Stromal cell of bone marrow (primary cell): ENCODE measurements at regions not wholly inside any gene's neighbourhood (a gene's known extent, or its start where the extent isn't known, plus 50 kb on each side); places are given as distances from the start of the nearest gene placed in this dataset.
A peak's percentile ranks its signal among the peaks of the same experiment; 100 is the strongest.
"Not testable (repeated sequence)": the region's sequence is repeated elsewhere in the genome, so short reads cannot be mapped to it uniquely, and the experiment has no call there.

Experiments used
- DNase-seq: peaks from one replicate; pipeline ENCODE4 v3.0.0-alpha.2; 2012; ENCODE audit warnings: low read depth

GRCh38 chr3:153221748-153222162 is 59.7 kb downstream of the RAP2B start:
- peak; percentile 85 for DNase-seq

DNA sequence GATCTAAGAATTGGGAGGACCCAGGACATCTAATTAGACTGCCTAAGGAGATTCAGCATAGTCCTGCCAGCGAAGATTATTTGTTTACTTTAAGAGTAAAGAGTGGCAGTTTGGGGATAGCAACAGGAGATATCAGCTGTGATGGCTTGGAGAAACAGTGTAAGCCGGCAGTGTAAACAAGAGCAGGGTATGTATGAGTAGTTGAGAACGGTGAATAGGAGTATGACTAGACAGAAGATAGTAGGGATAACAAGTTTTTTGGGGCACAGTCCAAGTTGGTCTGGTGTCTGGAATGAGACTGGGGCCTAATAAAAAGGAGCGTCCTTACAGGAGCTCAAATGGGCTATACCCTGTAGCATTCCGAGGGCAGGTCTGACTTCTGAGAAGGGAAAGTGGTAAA is 64.9 kb downstream of the RAP2B start:
- not testable (repeated sequence) for DNase-seq

DNA sequence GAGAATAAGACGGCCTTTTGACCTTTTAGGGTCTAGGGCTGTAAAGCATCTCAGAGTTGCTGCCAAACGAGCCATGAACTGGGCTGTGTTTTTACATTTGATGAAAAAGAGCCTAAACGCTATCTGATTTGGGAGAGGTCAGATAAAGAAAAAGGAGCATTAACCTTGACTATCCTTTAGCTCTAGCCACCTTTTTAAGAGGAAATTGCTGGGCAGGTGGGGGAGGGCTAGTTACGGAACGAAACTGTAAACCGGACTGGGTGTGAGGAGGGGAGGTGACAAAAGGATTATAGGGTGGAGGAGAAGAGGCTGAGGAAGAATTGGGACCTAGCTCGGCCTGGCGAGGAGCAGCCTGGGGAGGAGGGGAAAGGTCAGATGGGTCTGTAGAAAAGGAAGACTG is 68.4 kb downstream of the RAP2B start:
- DNase-seq: not testable (repeated sequence)

- not testable (repeated sequence) for DNase-seq
Observed at GRCh38 chr3:153231245-153231644, 69.2 kb downstream of the RAP2B start.

DNA sequence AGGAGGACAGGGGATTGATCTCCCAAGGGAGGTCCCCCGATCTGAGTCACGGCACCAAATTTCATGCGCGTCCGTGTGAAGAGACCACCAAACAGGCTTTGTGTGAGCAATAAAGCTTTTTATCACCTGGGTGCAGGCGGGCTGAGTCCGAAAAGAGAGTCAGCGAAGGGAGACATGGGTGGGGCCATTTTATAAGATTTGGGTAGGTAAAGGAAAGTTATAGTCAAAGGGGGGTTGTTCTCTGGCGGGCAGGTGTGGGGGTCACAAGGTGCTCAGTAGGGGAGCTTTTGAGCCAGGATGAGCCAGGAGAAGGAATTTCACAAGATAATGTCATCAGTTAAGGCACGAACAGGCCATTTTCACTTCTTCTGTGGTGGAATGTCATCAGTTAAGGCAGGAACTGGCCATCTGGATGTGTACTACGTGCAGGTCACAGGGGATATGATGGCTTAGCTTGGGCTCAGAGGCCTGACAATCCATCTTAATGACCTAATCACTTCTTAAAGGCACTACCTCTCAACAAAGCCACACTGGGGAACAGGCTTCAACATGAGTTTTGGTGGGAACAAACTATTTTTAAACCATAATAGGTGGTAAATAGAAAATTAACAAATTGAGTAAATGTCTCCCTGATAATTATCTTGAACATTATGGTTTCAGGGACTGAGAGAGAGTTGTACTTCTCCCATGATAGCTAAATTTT is 70.2 kb downstream of the RAP2B start:
- DNase-seq: not testable (repeated sequence)

GRCh38 chr3:153232851-153233271 is 70.8 kb downstream of the RAP2B start:
- DNase-seq: peak; percentile 68

DNA sequence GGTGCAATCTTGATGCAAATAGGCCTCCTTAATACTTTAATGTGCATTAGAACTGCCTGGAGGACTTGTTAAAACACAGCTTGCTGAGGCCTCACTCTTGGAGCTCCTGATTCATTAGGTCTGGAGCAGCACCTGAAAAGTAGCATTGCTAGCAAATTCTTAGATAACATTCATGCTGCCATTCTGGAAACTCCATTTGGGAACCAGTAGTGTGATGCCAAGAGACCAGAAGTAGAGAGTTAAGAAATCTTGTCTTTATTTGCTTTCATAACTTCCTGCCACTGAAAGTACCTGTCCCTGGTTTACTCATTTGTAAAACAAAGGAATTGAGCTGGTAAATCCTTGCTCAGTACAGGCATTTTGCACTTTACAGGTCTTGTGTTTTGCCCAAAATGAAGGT is 72.0 kb downstream of the RAP2B start:
- no peak for DNase-seq

GRCh38 chr3:153242896-153243295 is 80.9 kb downstream of the RAP2B start:
- no peak for DNase-seq

DNA sequence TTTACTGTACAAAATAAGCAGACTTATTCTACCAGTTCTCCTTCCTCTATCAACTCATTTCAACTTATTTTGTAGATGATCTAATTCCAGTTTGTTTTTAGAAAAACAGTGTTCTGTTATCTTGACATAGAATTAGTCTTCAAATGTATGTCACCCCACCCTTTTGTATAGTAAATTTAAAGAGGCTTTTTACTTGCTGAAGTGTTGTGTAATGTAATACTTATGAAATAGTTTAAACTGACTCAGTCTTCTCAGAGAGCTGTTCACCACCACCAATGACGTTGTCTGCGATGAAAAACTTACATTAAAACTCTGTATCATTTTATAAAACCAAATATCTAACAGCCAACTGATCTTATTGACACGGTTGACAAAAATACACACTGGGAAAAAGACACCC is 82.9 kb downstream of the RAP2B start:
- DNase-seq: no peak

- no peak for DNase-seq
Observed at GRCh38 chr3:153245661-153246060, 83.6 kb downstream of the RAP2B start.

GRCh38 chr3:153246331-153246730 is 84.3 kb downstream of the RAP2B start:
- no peak for DNase-seq

- peak; percentile 87 for DNase-seq
Observed at GRCh38 chr3:153246806-153247205, 84.8 kb downstream of the RAP2B start.

GRCh38 chr3:153247331-153248330 is 85.6 kb downstream of the RAP2B start:
- no peak for DNase-seq

DNA sequence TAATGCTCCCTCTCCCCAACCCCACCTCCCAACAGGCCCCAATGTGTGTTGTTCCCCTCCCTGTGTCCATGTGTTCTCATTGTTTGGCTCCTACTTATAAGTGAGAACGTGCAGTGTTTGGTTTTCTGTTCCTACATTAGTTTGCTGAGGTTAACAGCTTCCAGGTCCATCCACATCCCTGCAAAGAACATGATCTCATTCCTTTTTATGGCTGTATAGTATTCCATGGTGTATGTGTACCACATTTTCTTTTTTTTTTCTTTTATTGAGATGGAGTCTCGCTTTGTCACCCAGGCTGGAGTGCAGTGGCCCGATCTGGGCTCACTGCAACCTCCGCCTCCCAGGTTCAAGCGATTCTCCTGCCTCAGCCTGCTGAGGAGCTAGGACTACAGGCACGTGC is 86.8 kb downstream of the RAP2B start:
- DNase-seq: not testable (repeated sequence)

DNA sequence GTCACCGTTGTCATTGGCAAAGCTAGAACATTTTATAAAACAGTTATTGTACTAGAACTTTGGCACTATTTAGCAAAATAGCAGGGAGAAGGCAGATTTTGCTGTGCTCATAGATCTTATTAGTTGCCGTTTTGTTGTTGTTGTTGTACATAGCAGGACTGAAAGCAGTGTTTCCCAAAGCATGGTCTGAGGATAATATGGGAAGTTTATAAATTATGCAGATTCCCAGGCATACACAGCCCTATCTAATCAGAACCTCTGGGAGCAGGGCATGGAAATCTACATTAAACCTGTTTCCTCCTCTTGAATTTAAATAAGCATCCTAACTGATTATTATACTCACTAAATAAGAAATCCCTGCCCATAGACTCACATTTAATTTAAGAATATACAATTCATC is 87.9 kb downstream of the RAP2B start:
- no peak for DNase-seq

- DNase-seq: no peak
Observed at GRCh38 chr3:153250446-153250845, 88.4 kb downstream of the RAP2B start.

DNA sequence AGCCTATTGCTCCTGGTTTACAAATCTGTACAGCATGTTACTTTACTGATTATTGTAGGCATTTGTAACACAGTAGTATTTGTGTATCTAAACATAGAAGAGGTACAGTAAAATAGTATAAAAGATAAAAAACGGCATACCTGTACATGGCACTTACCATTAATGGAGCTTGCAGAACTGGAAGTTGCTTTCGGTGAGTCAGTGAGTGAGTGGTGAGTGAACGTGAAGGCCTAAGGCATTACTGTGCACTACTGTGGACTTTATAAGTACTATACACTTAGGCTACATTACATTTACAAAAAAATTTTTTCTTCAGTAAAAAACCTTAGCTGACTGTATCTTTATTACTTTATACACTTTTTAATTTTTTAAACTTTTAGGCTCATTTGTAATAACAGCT is 90.9 kb downstream of the RAP2B start:
- DNase-seq: no peak

- DNase-seq: no peak
Observed at GRCh38 chr3:153254361-153254760, 92.3 kb downstream of the RAP2B start.

- DNase-seq: no peak
Observed at GRCh38 chr3:153257673-153258351, 95.8 kb downstream of the RAP2B start.

- DNase-seq: no peak
Observed at GRCh38 chr3:153259956-153260355, 97.9 kb downstream of the RAP2B start.

GRCh38 chr3:153260681-153261080 is 98.7 kb downstream of the RAP2B start:
- DNase-seq: no peak

GRCh38 chr3:153266619-153267018 is 104.6 kb downstream of the RAP2B start:
- no peak for DNase-seq
